HG02938 (cell line): ENCODE measurements at regions not wholly inside any gene's neighbourhood (a gene's known extent, or its start where the extent isn't known, plus 50 kb on each side); places are given as distances from the start of the nearest gene placed in this dataset.

Experiments
- ATAC-seq: cut with Tn5 transposase; IDR thresholded peaks from one replicate; pipeline ENCODE4 v1.9.1; 2021; ENCODE audit warnings: mild to moderate bottlenecking, moderate library complexity; ENCODE audit not compliant: unreplicated experiment

- no peak for ATAC-seq
Measured at GRCh38 chr9:129321286-129322021, 143.4 kb upstream of the IER5L start.

- no peak for ATAC-seq
Measured at GRCh38 chr9:129320575-129321285, 142.7 kb upstream of the IER5L start.

- no peak for ATAC-seq
Measured at GRCh38 chr9:129319938-129320481, 141.9 kb upstream of the IER5L start.

- no peak for ATAC-seq
Measured at GRCh38 chr9:129319076-129319937, 141.2 kb upstream of the IER5L start.

GRCh38 chr9:129318121-129319075, 140.3 kb upstream of the IER5L start:
- ATAC-seq: no peak

GRCh38 chr9:129317179-129318011, 139.3 kb upstream of the IER5L start:
- ATAC-seq: no peak

- no peak for ATAC-seq
Measured at GRCh38 chr9:129316281-129317030, 138.4 kb upstream of the IER5L start.

- no peak for ATAC-seq
Measured at GRCh38 chr9:129313331-129313955, 135.4 kb upstream of the IER5L start.

- no peak for ATAC-seq
Measured at GRCh38 chr9:129312251-129313122, 134.4 kb upstream of the IER5L start.

GRCh38 chr9:129311643-129312042, 133.6 kb upstream of the IER5L start:
- no peak for ATAC-seq

- no peak for ATAC-seq
Measured at GRCh38 chr9:129310666-129311350, 132.7 kb upstream of the IER5L start.

- ATAC-seq: no peak
Measured at GRCh38 chr9:129309906-129310305, 131.8 kb upstream of the IER5L start.

GRCh38 chr9:129309041-129309430, 131.0 kb upstream of the IER5L start:
- ATAC-seq: no peak

- ATAC-seq: no peak
Measured at GRCh38 chr9:129307227-129307970, 129.3 kb upstream of the IER5L start.

GRCh38 chr9:129306318-129306973, 128.4 kb upstream of the IER5L start:
- ATAC-seq: no peak
